HG03280 (cell line): ENCODE measurements at regions not wholly inside any gene's neighbourhood (a gene's known extent, or its start where the extent isn't known, plus 50 kb on each side); places are given as distances from the start of the nearest gene placed in this dataset.

Experiments used
- ATAC-seq: cut with Tn5 transposase; IDR thresholded peaks from one replicate; pipeline ENCODE4 v1.9.1; 2021; ENCODE audit warnings: mild to moderate bottlenecking, moderate library complexity; ENCODE audit not compliant: unreplicated experiment

GRCh38 chr3:3579658-3580057, 219.6 kb upstream of the LRRN1 start:
- ATAC-seq: no peak

GRCh38 chr3:3578718-3579117, 220.5 kb upstream of the LRRN1 start:
- no peak for ATAC-seq

DNA sequence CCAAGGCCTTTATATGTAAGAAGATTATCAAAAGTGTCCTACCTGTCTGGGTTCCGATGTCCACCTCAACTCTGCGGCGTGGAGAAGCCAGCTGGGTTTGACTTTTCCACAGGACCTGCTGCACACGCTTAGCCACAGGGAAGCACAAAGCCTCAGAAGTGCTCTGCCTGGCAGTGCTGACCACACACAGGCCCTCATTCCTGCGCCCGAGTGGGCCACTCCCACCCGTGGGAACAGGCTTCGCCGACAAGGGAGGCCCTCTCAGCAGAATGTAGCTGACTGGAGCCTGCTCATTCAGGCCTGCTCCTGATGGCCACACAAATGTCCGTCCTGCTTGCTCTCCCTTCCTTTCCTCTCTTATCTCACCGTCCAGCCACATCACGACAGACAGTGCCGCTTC, 221.4 kb upstream of the LRRN1 start:
- no peak for ATAC-seq

DNA sequence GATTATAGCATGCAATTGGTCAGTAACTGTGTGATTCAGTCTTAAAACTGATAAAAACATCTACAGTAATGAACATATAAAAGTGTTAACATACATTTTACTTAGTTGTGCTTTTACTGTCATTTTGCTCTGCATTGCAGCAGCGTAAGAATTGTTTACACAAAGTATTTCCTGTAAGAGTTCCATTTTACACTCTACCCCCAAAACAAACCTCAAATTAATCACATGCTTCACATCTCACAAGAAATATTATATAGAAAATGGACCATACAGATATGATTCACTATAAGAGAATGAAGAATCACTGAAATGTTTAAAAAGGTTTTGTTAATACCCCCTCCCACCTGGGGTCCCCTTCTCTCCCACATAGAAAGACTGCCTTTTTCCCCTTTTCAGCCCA, 225.9 kb upstream of the LRRN1 start:
- no peak for ATAC-seq

- ATAC-seq: no peak
These were observed 238.5 kb upstream of the LRRN1 start for GRCh38 chr3:3560591-3561311.

DNA sequence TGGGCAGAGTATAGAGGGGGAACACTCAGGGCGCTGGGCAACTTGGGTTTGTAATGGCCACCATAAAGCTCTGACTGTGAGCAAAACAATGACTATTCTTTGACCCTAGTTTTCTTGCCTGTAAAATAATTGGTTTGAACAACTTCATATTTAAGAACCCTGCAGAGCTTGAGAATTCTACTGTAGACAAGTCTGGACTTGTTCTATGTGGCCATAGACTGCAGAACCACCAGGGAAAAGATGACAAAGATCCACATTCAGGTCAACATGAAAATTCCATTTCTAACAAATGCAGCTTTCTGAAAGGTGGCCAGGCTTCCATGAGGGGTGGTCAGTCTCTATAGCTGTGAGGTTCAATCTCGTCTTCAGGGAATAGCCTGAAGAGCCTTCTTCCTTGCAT, 239.4 kb upstream of the LRRN1 start:
- ATAC-seq: no peak

- ATAC-seq: no peak
These were observed 243.2 kb upstream of the LRRN1 start for GRCh38 chr3:3556078-3556477.

DNA sequence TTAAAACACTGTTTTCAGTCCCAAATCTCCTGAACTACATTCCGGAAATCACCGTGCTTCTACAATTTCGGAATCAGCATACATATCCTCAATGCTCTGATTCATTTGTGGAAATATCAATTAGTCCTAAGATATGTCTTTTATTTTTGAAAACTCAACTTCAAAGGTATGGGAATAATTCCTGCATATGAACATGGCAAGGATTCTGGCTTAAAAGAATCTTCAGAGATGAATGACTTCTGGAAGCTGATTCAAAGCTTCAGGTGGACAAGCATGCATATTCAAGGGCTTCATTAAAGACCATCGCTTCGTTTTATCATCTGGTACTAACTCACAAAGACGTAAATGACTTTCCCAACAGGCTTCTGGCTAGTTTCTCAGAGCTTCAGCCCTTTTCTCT, 246.0 kb upstream of the LRRN1 start:
- ATAC-seq: no peak

GRCh38 chr3:3552761-3553160, 246.5 kb upstream of the LRRN1 start:
- ATAC-seq: no peak

DNA sequence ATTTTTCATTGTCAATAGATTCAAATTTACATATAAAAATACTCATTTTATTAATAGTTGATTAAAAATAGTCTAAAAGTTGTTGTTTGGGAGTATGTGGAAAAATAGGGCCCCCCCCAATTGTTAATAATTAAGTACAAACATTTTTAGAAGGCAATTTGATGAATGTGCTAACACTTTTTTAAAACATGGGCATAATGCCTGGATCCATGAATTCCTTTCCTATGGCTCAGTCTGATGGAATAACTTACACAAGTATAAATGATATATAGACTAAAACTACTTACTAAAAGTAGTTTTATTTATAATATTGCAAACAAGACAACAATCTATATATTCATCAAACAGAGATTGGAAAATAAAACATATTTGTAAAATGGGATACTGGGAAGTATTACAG, 247.2 kb upstream of the LRRN1 start:
- no peak for ATAC-seq

DNA sequence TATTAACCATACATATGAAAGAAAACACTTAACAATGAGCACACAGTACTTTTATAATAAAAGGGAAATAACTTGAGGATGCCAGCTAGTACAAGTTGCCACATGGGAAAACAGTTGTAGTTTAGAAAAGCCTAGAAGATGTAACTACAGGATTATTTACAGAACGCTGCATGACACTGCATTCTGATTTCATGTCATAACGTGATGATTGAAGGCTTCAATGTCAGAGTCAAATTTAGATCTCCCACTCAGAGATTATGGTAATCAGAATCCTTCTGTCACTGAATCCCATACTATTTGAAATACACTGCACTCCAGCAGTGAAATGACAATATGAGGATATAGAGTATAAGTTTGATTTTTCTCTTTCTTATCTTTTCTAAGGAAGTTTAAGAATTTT, 253.9 kb upstream of the LRRN1 start:
- no peak for ATAC-seq

DNA sequence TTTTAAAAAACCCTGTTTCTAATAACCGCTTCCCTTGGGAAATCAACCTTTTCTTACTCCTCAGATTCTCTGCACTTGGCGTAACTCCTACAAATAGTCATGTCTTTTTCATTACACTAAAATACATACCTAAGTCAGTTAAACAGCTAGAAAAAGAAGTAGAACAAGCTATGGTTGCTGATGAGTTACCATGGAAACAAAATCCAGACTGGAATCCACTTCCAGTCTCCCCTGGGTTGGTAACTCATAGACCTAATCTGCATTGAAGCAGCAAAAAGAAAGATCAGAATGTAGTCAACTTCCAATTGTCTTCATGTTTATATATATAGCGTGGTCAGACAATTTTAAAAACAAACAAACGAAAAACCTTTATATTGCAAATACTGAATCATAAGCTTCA, 260.8 kb upstream of the LRRN1 start:
- no peak for ATAC-seq

- ATAC-seq: no peak
These were observed 266.7 kb upstream of the LRRN1 start for GRCh38 chr3:3532508-3532907.

DNA sequence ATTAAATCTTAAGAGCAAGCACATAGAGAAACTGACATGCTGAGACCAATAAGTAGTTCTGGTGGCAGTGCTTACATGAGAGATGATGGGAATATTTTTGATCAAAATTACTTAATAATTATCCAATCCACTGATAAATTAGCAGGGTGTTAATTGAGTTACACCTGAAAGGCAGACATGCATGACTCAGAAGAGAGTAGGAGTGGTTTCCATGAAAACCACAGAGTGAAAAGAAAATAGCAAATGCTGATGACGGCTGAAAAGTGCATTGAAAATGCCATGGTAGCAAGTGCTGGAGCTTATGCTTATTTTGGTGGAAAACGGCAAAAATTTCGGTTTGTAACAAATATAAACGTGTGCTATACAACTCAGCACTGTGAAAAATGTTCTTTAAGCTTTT, 267.8 kb upstream of the LRRN1 start:
- ATAC-seq: no peak

GRCh38 chr3:3519266-3519665, 280.0 kb upstream of the LRRN1 start:
- ATAC-seq: no peak

DNA sequence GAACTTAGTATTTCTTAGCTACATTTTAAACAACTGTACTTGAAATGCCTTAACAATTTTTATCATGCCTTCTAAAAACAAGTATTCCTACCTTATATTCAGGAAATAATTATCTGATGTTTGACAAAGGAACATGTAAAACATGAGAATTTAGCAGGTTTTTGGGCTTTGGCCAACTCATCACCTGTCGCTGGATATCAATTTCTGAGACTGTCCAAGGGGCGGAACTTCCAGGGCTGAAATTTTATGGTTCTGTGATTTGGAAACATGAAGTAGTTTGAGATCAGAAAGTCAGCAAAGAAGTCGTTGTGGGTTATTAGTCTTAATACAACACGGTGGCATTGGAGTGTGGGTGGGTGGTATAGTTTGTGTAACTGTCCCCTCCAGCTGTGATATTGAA, 282.2 kb upstream of the LRRN1 start:
- no peak for ATAC-seq

DNA sequence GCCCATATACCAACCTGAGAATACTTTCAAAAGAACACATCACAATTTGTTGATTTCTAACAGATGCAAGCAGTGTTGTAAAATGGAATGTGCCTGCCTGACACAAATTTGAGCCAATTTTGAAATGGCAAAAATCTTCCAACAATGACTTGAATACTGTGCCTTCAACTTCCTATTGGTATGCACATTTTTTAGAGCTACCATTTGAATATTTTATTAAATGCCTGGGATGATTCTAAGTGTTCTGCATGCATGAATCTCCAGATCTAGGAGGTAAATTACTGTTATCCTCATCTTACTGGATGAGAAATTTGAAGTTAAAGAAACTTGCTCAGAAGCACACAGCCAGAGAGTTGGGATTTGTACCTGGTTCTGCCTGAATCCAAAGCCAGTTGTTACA, 282.8 kb upstream of the LRRN1 start:
- ATAC-seq: no peak

DNA sequence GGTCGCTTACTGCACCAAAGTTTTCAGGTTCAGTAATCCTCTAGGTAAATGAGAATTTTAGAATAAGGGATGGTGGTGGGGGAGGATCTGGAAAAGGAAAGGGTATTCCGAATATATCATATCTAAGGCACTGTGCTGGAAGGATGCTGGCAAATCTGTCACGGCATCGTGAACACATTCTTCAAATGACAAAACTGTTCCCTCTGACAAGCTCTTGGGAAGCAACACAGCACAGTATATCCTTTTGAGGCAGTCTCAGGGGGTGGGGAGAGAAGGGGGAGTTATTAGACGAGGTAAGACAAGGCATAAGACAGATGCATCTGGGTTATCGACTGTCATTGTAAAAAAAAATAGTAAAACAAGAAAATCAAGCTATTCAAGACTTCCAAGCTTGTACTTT, 289.6 kb upstream of the LRRN1 start:
- ATAC-seq: no peak

- no peak for ATAC-seq
These were observed 294.5 kb upstream of the LRRN1 start for GRCh38 chr3:3504686-3505085.

GRCh38 chr3:3503411-3503810, 295.8 kb upstream of the LRRN1 start:
- no peak for ATAC-seq

- no peak for ATAC-seq
These were observed 299.2 kb upstream of the LRRN1 start for GRCh38 chr3:3499987-3500386.

GRCh38 chr3:3499012-3499562, 300.1 kb upstream of the LRRN1 start:
- ATAC-seq: no peak

GRCh38 chr3:3495611-3496010, 303.6 kb upstream of the LRRN1 start:
- no peak for ATAC-seq
